Endothelial cell of umbilical vein (primary cell): ENCODE measurements at regions not wholly inside any gene's neighbourhood (a gene's known extent, or its start where the extent isn't known, plus 50 kb on each side); places are given as distances from the start of the nearest gene placed in this dataset.

Source experiments
- BruUV-seq: library from RNA; stranded (reverse); fragments of 400-500 nt; replicated peaks from 2 replicates; lab custom pipeline; 2021; lab: Mats Ljungman, UMichigan
- CTCF ChIA-PET: fragments of 300-600, 350-600 bp; sonication (Branson Sonifier 250); formaldehyde crosslinking; loops from one replicate; lab custom pipeline; 2021; ENCODE audit warnings: antibody characterized with exemption, inconsistent platforms; lab: Charles Lee
- POLR2A ChIA-PET: fragments of 300-600, 350-600 bp; sonication (Branson Sonifier 250); formaldehyde crosslinking; loops from one replicate; lab custom pipeline; 2021; ENCODE audit warnings: antibody characterized with exemption, inconsistent platforms; lab: Charles Lee
- DNase-seq: peaks from one replicate; pipeline ENCODE4 v3.0.0-alpha.2; 2011; ENCODE audit warnings: low read depth, low spot score
- FAIRE-seq: peaks from 2 replicates; lab custom pipeline; 2011; peaks lifted over from hg19 to GRCh38; lab: Jason Lieb, UNC
- H2AFZ ChIP-seq: 2 replicates; pipeline ENCODE4 v1.6.0; 2012; ENCODE audit warnings: low read depth, low read length, control low read depth, inconsistent platforms
- H3K27ac ChIP-seq: 2 replicates; pipeline ENCODE4 v1.5.1; 2011; ENCODE audit warnings: low read depth, mild to moderate bottlenecking, control low read depth, low read length, moderate library complexity; ENCODE audit not compliant: insufficient read depth
- H3K27me3 ChIP-seq, 2 experiments: 2 replicates each; pipeline versions ENCODE4 v1.6.0 to v1.6.1; 2011; ENCODE audit warnings: low read length in 2 of 2, mixed read lengths in 1 of 2; ENCODE audit not compliant: control insufficient read depth in 2 of 2, insufficient read depth in 2 of 2
- H3K36me3 ChIP-seq, 2 experiments: 2 replicates in 1 of 2; 3 replicates in 1 of 2; pipeline ENCODE4 v1.5.1; 2011; ENCODE audit warnings: low read length in 2 of 2, mild to moderate bottlenecking in 1 of 2, moderate library complexity in 1 of 2; ENCODE audit not compliant: control insufficient read depth in 2 of 2, insufficient read depth in 2 of 2; ENCODE audit errors: extremely low read depth in 1 of 2
- H3K4me1 ChIP-seq: 3 replicates; pipeline ENCODE4 v1.5.1; 2011; ENCODE audit warnings: mild to moderate bottlenecking, low read length; ENCODE audit not compliant: control insufficient read depth, insufficient read depth; ENCODE audit errors: extremely low read depth
- H3K4me2 ChIP-seq: 2 replicates; pipeline ENCODE4 v1.6.1; 2011; ENCODE audit warnings: low read length, control low read depth, mixed read lengths; ENCODE audit not compliant: insufficient read depth
- H3K4me3 ChIP-seq, 3 experiments: fragments of 200-600 bp in 1 of 3; sonication (generic), shearing (Covaris generic) in 1 of 3; replicated peaks in 1 of 3; 2 replicates each; pipeline ENCODE4 v1.5.1; 2011 to 2016; ENCODE audit warnings: control low read depth in 3 of 3, low read length in 3 of 3, mild to moderate bottlenecking in 2 of 3, inconsistent platforms in 1 of 3, low read depth in 1 of 3, moderate library complexity in 1 of 3; ENCODE audit not compliant: insufficient read depth in 1 of 3
- H3K79me2 ChIP-seq: 2 replicates; pipeline ENCODE4 v1.6.0; 2012; ENCODE audit warnings: low read length, inconsistent platforms; ENCODE audit not compliant: control insufficient read depth, insufficient read depth
- H3K9ac ChIP-seq: replicated peaks from 2 replicates; pipeline ENCODE3; 2011; ENCODE audit warnings: low read length, control low read depth; ENCODE audit not compliant: insufficient read depth; ENCODE audit errors: extremely low read depth
- H3K9me1 ChIP-seq: replicated peaks from 3 replicates; pipeline ENCODE4 v1.6.0; 2011; ENCODE audit warnings: mild to moderate bottlenecking, low read length; ENCODE audit not compliant: control insufficient read depth, insufficient read depth; ENCODE audit errors: extremely low read depth
- H3K9me3 ChIP-seq: replicated peaks from 2 replicates; pipeline ENCODE4 v1.5.1; 2012; ENCODE audit warnings: low read length, inconsistent platforms; ENCODE audit not compliant: control insufficient read depth, insufficient read depth
- H4K20me1 ChIP-seq: replicated peaks from 2 replicates; pipeline ENCODE3; 2011; ENCODE audit warnings: mild to moderate bottlenecking, low read length; ENCODE audit not compliant: control insufficient read depth, insufficient read depth; ENCODE audit errors: extremely low read depth
- EZH2 ChIP-seq: IDR thresholded peaks from 2 replicates; pipeline ENCODE4 v1.6.1; 2012; ENCODE audit warnings: borderline replicate concordance, low read depth, mild to moderate bottlenecking, moderate library complexity, low read length, inconsistent platforms; ENCODE audit not compliant: severe bottlenecking
- FOS ChIP-seq: IDR thresholded peaks from 2 replicates; pipeline ENCODE4 v1.6.1; 2011; ENCODE audit warnings: mild to moderate bottlenecking, low read length, moderate library complexity, borderline replicate concordance; ENCODE audit not compliant: insufficient read depth
- GATA2 ChIP-seq: IDR thresholded peaks from 2 replicates; pipeline ENCODE4 v1.7.0; 2011; ENCODE audit warnings: low read depth, mild to moderate bottlenecking, moderate library complexity, mixed read lengths, low read length; ENCODE audit not compliant: insufficient read length, insufficient read depth
- JUN ChIP-seq: IDR thresholded peaks from 2 replicates; pipeline ENCODE4 v1.6.1; 2011; ENCODE audit warnings: borderline replicate concordance, low read depth; ENCODE audit not compliant: insufficient read length, insufficient read depth
- MYC ChIP-seq: IDR thresholded peaks from one replicate; pipeline ENCODE4 v1.6.1; 2011; ENCODE audit warnings: mild to moderate bottlenecking, low read depth, low read length
- POLR2A ChIP-seq: IDR thresholded peaks from 2 replicates; pipeline ENCODE4 v1.6.1; 2012; ENCODE audit warnings: low read depth, mild to moderate bottlenecking, control low read depth, low read length
- dilution Hi-C: fragments of 300-500 bp; cut with MboI; formaldehyde crosslinking; loops from one replicate; pipeline ENCODE4 v1.15.0; 2019; ENCODE audit warnings: low sequenced_read_pairs; ENCODE audit not compliant: extremely low pct_ligation_motif_present
- intact Hi-C: fragments of 100-400 bp; cut with micrococcal nuclease; formaldehyde crosslinking; loops from one replicate; pipeline ENCODE4 v1.10.0; 2022
- TF ChIP-seq, protein P1 (sequence below): IDR thresholded peaks from 2 replicates; pipeline ENCODE4 v1.6.1; 2011; ENCODE audit not compliant: insufficient read depth, insufficient read length

DNA sequence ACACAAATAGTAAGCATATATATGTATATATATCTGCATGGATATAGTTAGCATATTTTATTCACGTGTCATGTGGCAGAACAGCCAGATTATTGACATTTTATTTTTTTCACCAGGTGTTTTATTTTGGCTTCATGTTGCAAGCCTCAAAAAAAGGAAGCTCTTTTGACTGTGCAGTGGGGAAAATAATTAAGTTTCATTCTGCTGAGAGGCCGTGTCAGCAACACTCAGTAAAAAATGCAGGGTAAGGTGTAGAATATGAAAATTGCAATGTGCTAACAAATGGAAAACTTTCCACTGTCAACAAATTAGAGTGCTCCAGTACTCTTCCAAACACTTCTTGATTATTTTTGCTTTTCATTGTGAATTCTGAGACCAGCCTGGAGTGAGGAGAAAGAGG lies 511.5 kb downstream of the GLUD2 start:
- Histone ChIP-seq H2AFZ (no peak overlapping the region), H3K4me1 (no peaks in the 10 kb centered on the region), H3K36me3 (no peaks in the 10 kb centered on the region), H3K27me3 (no peaks in the 10 kb centered on the region), H3K4me2 (no peak overlapping the region), H3K79me2 (no peaks in the 10 kb centered on the region), H4K20me1 (no peaks in the 10 kb centered on the region), H3K9ac (no peak overlapping the region), H3K27ac (no peak overlapping the region), H3K9me1 (no peaks in the 10 kb centered on the region), H3K4me3 (no peak overlapping the region), H3K9me3 (no peaks in the 10 kb centered on the region)
- ChIA-PET CTCF (no interaction called here), POLR2A (no interaction called here)
- no peak for FAIRE-seq
- intact Hi-C loops: no loop called here
- no peak for DNase-seq
- TF ChIP-seq FOS (no peak), MYC (no peak), JUN (no peak), GATA2 (no peak), POLR2A (no peak), EZH2 (no peak)
- dilution Hi-C loops: no loop called here
- no TSS peak for BruUV-seq

DNA sequence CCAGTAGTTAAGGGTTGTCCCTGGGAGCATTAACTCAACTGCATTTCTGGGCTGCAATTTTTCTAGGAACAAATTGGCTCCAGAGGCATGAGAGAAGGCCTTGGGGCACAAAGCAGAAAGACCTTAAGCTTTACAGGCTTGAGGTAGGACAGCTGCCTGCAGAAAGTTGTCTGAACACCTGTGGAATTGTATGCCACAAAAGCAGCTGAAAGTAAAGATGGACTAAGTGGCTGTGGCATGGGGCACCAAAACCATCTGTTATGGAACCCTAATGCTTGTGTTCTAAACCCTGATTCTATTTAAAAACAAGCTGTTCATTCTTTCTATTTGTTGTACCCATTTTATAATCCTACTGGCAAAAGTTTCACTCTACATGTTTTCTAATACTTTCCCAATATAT lies 515.2 kb downstream of the GLUD2 start:
- intact Hi-C loops: no loop called here
- Histone ChIP-seq H3K4me1 (no peaks in the 10 kb centered on the region), H3K9me1 (no peaks in the 10 kb centered on the region), H3K9ac (no peak overlapping the region), H3K27ac (no peak overlapping the region), H3K9me3 (no peaks in the 10 kb centered on the region), H3K27me3 (no peaks in the 10 kb centered on the region), H4K20me1 (no peaks in the 10 kb centered on the region), H3K4me3 (no peak overlapping the region), H3K79me2 (no peaks in the 10 kb centered on the region), H3K36me3 (no peaks in the 10 kb centered on the region), H3K4me2 (no peak overlapping the region), H2AFZ (no peak overlapping the region)
- ChIA-PET CTCF (no interaction called here), POLR2A (no interaction called here)
- DNase-seq (no peak), FAIRE-seq (no peak)
- no peak for TF ChIP-seq EZH2
- TF ChIP-seq FOS: no peak
- TF ChIP-seq, protein P1, sequence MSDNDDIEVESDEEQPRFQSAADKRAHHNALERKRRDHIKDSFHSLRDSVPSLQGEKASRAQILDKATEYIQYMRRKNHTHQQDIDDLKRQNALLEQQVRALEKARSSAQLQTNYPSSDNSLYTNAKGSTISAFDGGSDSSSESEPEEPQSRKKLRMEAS: no peak
- no peak for TF ChIP-seq GATA2
- dilution Hi-C loops: no loop called here
- no TSS peak for BruUV-seq
